ENCODE measurements at regions not wholly inside any gene's neighbourhood (a gene's known extent, or its start where the extent isn't known, plus 50 kb on each side); places are given as distances from the start of the nearest gene placed in this dataset.
"Not testable (repeated sequence)": the region's sequence is repeated elsewhere in the genome, so short reads cannot be mapped to it uniquely, and the experiment has no call there.

GRCh38 chr4:110341118-110341517 lies 134.8 kb upstream of the ENPEP start:
- H3K4me3 ChIP-seq (ENCODE audit: low read length); H3K9me3 ChIP-seq (ENCODE audit: control insufficient read depth, low read depth, low read length); H3K27ac ChIP-seq (ENCODE audit: low read length); H3K27me3 ChIP-seq (ENCODE audit: control insufficient read depth, insufficient read depth, low read length); H3K36me3 ChIP-seq (ENCODE audit: control insufficient read depth, insufficient read depth, low read length); H3K4me1 ChIP-seq (ENCODE audit: control insufficient read depth, insufficient read depth, low read length); DNase-seq: not testable (repeated sequence)

GRCh38 chr4:110335399-110335798 lies 137.0 kb upstream of the ELOVL6 start:
- Histone ChIP-seq H3K27me3 (ENCODE audit: control insufficient read depth, insufficient read depth, low read length) (no peaks in the 10 kb centered on the region), H3K27ac (ENCODE audit: low read length) (no peak overlapping the region), H3K9me3 (ENCODE audit: control insufficient read depth, low read depth, low read length) (peaks cover 4% of the 10 kb centered on the region), H3K4me3 (ENCODE audit: low read length) (no peak overlapping the region), H3K4me1 (ENCODE audit: control insufficient read depth, insufficient read depth, low read length) (no peaks in the 10 kb centered on the region), H3K36me3 (ENCODE audit: control insufficient read depth, insufficient read depth, low read length) (no peaks in the 10 kb centered on the region)
- WGBS (ENCODE audit: insufficient coverage, low lambda C conversion rate): 63% methylated on average over 3 of the region's 5 CpGs
- DNase-seq: peak; percentile 13 to 33

GRCh38 chr4:110332483-110332882 lies 134.1 kb upstream of the ELOVL6 start:
- Histone ChIP-seq H3K9me3 (ENCODE audit: control insufficient read depth, low read depth, low read length) (peaks cover 4% of the 10 kb centered on the region), H3K27ac (ENCODE audit: low read length) (no peak overlapping the region), H3K36me3 (ENCODE audit: control insufficient read depth, insufficient read depth, low read length) (no peaks in the 10 kb centered on the region), H3K27me3 (ENCODE audit: control insufficient read depth, insufficient read depth, low read length) (no peaks in the 10 kb centered on the region), H3K4me3 (ENCODE audit: low read length) (no peak overlapping the region), H3K4me1 (ENCODE audit: control insufficient read depth, insufficient read depth, low read length) (no peaks in the 10 kb centered on the region)
- no peak for DNase-seq
- 60% methylated on average over 1 of the region's 2 CpGs for WGBS (ENCODE audit: insufficient coverage, low lambda C conversion rate)

DNA sequence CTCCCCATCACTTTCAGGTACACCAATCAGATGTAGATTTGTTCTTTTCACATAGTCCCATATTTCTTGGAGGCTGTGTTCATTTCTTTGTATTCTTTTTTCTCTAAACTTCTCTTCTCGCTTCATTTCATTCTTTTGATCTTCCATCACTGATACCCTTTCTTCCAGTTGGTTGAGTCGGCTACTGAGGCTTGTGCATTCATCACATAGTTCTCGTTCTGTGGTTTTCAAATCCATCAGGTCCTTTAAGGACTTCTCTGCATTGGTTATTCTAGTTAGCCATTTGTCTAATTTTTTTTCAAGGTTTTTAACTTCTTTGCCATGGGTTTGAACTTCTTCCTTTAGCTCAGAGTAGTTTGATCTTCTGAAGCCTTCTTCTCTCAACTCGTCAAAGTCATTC lies 128.0 kb upstream of the ELOVL6 start:
- WGBS (ENCODE audit: insufficient coverage, low lambda C conversion rate): 97% methylated on average over 3 of the region's 4 CpGs
- not testable (repeated sequence) for H3K4me1 ChIP-seq (ENCODE audit: control insufficient read depth, insufficient read depth, low read length); H3K4me3 ChIP-seq (ENCODE audit: low read length); H3K27me3 ChIP-seq (ENCODE audit: control insufficient read depth, insufficient read depth, low read length); H3K36me3 ChIP-seq (ENCODE audit: control insufficient read depth, insufficient read depth, low read length); H3K9me3 ChIP-seq (ENCODE audit: control insufficient read depth, low read depth, low read length); H3K27ac ChIP-seq (ENCODE audit: low read length); DNase-seq

GRCh38 chr4:110310795-110311194 lies 112.4 kb upstream of the ELOVL6 start:
- 80% methylated on average over 1 of the region's 1 CpG for WGBS (ENCODE audit: insufficient coverage, low lambda C conversion rate)

DNA sequence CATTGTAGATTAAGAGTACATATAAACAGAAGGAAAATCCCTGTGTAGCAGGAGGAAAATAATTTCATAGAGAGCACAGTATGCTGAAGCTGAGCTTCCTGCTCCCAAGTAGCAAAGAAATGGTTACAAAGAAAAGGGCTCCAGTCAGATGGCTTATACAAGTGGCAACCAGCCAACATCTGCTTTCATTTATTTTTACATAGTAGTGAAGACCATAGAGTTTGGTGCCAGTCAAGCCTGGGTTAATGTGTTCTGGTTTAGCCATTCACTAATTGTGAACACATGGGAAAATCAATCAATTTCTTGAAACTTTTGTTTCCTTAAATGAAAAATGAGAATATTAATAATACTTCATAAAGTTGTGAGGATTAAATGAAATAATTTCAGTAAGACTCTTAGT lies 111.3 kb upstream of the ELOVL6 start:
- Histone ChIP-seq H3K27ac (ENCODE audit: low read length) (no peak overlapping the region), H3K4me3 (ENCODE audit: low read length) (no peak overlapping the region), H3K27me3 (ENCODE audit: control insufficient read depth, insufficient read depth, low read length) (no peaks in the 10 kb centered on the region), H3K36me3 (ENCODE audit: control insufficient read depth, insufficient read depth, low read length) (no peaks in the 10 kb centered on the region), H3K9me3 (ENCODE audit: control insufficient read depth, low read depth, low read length) (no peaks in the 10 kb centered on the region), H3K4me1 (ENCODE audit: control insufficient read depth, insufficient read depth, low read length) (no peaks in the 10 kb centered on the region)
- no peak for DNase-seq

More at GRCh38 chr4:110310795-110311194, 112.4 kb upstream of the ELOVL6 start:
- DNase-seq: no peak
- Histone ChIP-seq H3K27ac (ENCODE audit: low read length) (no peak overlapping the region), H3K27me3 (ENCODE audit: control insufficient read depth, insufficient read depth, low read length) (no peaks in the 10 kb centered on the region), H3K36me3 (ENCODE audit: control insufficient read depth, insufficient read depth, low read length) (no peaks in the 10 kb centered on the region), H3K4me3 (ENCODE audit: low read length) (no peak overlapping the region), H3K4me1 (ENCODE audit: control insufficient read depth, insufficient read depth, low read length) (no peaks in the 10 kb centered on the region), H3K9me3 (ENCODE audit: control insufficient read depth, low read depth, low read length) (no peaks in the 10 kb centered on the region)

- no CpG with 5 or more reads among the region's 2 CpGs for WGBS (ENCODE audit: insufficient coverage, low lambda C conversion rate)
- Histone ChIP-seq H3K4me1 (ENCODE audit: control insufficient read depth, insufficient read depth, low read length) (no peaks in the 10 kb centered on the region), H3K36me3 (ENCODE audit: control insufficient read depth, insufficient read depth, low read length) (no peaks in the 10 kb centered on the region), H3K9me3 (ENCODE audit: control insufficient read depth, low read depth, low read length) (no peaks in the 10 kb centered on the region), H3K4me3 (ENCODE audit: low read length) (no peak overlapping the region), H3K27me3 (ENCODE audit: control insufficient read depth, insufficient read depth, low read length) (no peaks in the 10 kb centered on the region), H3K27ac (ENCODE audit: low read length) (no peak overlapping the region)
- no peak for DNase-seq
These were observed 107.9 kb upstream of the ELOVL6 start for GRCh38 chr4:110306303-110306702.

DNA sequence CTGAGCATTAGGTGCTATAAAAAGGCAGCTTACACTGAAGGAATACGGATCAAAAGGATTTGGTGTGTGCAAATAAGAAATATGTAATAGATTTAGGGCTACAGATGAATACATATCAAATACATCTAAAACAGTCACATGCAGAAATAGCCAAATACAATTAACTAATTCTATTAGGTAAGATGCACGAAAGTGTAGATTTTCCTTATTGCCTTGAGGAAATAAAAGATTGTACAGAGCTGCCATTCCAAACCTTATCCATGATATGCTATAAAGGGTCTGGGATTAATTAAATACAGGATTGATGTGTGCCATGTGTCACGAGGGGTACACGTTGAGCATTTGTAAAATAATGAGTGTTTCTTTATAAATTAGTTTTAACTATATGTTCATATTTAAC lies 107.0 kb upstream of the ELOVL6 start:
- Histone ChIP-seq H3K4me1 (ENCODE audit: control insufficient read depth, insufficient read depth, low read length) (no peaks in the 10 kb centered on the region), H3K27me3 (ENCODE audit: control insufficient read depth, insufficient read depth, low read length) (no peaks in the 10 kb centered on the region), H3K4me3 (ENCODE audit: low read length) (no peak overlapping the region), H3K9me3 (ENCODE audit: control insufficient read depth, low read depth, low read length) (no peaks in the 10 kb centered on the region), H3K27ac (ENCODE audit: low read length) (no peak overlapping the region), H3K36me3 (ENCODE audit: control insufficient read depth, insufficient read depth, low read length) (no peaks in the 10 kb centered on the region)
- no peak for DNase-seq
- no CpG with 5 or more reads among the region's 4 CpGs for WGBS (ENCODE audit: insufficient coverage, low lambda C conversion rate)

- Histone ChIP-seq H3K4me1 (ENCODE audit: control insufficient read depth, insufficient read depth, low read length) (no peaks in the 10 kb centered on the region), H3K27me3 (ENCODE audit: control insufficient read depth, insufficient read depth, low read length) (peaks cover 5% of the 10 kb centered on the region), H3K36me3 (ENCODE audit: control insufficient read depth, insufficient read depth, low read length) (no peaks in the 10 kb centered on the region), H3K9me3 (ENCODE audit: control insufficient read depth, low read depth, low read length) (no peaks in the 10 kb centered on the region), H3K27ac (ENCODE audit: low read length) (no peak overlapping the region), H3K4me3 (ENCODE audit: low read length) (no peak overlapping the region)
- WGBS (ENCODE audit: insufficient coverage, low lambda C conversion rate): 83% methylated on average over 1 of the region's 2 CpGs
- no peak for DNase-seq
These were observed 98.5 kb upstream of the ELOVL6 start for GRCh38 chr4:110296892-110297291.

DNA sequence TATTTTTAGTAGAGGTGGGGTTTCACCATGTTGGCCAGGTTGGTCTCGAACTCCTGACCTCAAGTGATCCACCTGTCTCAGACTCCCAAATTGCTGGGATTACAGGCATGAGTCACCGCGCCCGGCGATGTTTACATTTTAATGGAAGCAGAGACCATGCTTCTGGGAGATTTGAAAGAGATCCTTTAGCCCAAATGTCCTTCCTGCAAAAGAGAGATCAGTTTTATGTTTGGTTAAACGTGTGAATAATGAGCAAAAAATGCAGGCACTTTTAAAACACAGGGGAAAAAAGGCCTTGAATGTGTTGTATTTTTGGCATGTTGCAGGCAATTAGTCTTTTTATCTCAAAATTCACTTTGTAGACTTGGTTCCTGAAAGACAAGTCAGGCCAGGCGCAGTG lies 95.8 kb upstream of the ELOVL6 start:
- Histone ChIP-seq H3K4me3 (ENCODE audit: low read length) (no peak overlapping the region), H3K27me3 (ENCODE audit: control insufficient read depth, insufficient read depth, low read length) (peaks cover 5% of the 10 kb centered on the region), H3K27ac (ENCODE audit: low read length) (no peak overlapping the region), H3K4me1 (ENCODE audit: control insufficient read depth, insufficient read depth, low read length) (no peaks in the 10 kb centered on the region), H3K9me3 (ENCODE audit: control insufficient read depth, low read depth, low read length) (no peaks in the 10 kb centered on the region), H3K36me3 (ENCODE audit: control insufficient read depth, insufficient read depth, low read length) (no peaks in the 10 kb centered on the region)
- DNase-seq: no peak
- no CpG with 5 or more reads among the region's 7 CpGs for WGBS (ENCODE audit: insufficient coverage, low lambda C conversion rate)

GRCh38 chr4:110292994-110293744 lies 94.8 kb upstream of the ELOVL6 start:
- no peaks in the 10 kb centered on the region for H3K36me3 ChIP-seq (ENCODE audit: control insufficient read depth, insufficient read depth, low read length)
- H3K4me3 ChIP-seq (ENCODE audit: low read length): no peak overlapping the region
- no peak overlapping the region for H3K27ac ChIP-seq (ENCODE audit: low read length)
- no CpG with 5 or more reads among the region's 23 CpGs for WGBS (ENCODE audit: insufficient coverage, low lambda C conversion rate)
- DNase-seq: no peak
- peaks cover 5% of the 10 kb centered on the region for H3K27me3 ChIP-seq (ENCODE audit: control insufficient read depth, insufficient read depth, low read length)
- H3K9me3 ChIP-seq (ENCODE audit: control insufficient read depth, low read depth, low read length): no peaks in the 10 kb centered on the region
- no peaks in the 10 kb centered on the region for H3K4me1 ChIP-seq (ENCODE audit: control insufficient read depth, insufficient read depth, low read length)

Measured in large intestine (tissue), 3 donors.